Colon (tissue), 2 donors: ENCODE measurements at regions not wholly inside any gene's neighbourhood (a gene's known extent, or its start where the extent isn't known, plus 50 kb on each side); places are given as distances from the start of the nearest gene placed in this dataset.
"Not testable (repeated sequence)": the region's sequence is repeated elsewhere in the genome, so short reads cannot be mapped to it uniquely, and the experiment has no call there.

Source experiments
- FAIRE-seq: peaks from 2 replicates; lab custom pipeline; 2012; peaks lifted over from hg19 to GRCh38; lab: Jason Lieb, UNC
- donor health status: control.
- donor health status: control.

- no peak for FAIRE-seq
Measured at GRCh38 chr2:185658750-185659149, 79.9 kb upstream of the FSIP2 start.

DNA sequence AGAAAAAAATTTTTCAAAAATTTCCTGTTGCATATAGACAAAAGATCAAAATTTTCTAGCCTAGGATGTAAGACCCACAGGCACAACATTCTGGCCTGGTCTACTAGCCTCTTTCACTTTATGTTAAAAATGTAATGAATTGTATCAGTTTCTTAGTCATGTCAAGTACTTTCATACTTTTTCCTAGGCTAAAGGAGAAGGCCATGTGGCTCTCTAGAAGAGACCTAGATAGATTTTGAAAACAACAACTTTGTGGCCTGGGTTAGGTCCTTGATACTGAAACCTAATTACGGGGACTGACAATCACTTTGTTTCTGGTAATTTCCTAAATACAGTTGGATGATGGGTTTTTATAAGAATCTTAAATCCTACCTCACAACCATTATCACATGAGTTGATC lies 74.8 kb upstream of the FSIP2 start:
- no peak for FAIRE-seq

DNA sequence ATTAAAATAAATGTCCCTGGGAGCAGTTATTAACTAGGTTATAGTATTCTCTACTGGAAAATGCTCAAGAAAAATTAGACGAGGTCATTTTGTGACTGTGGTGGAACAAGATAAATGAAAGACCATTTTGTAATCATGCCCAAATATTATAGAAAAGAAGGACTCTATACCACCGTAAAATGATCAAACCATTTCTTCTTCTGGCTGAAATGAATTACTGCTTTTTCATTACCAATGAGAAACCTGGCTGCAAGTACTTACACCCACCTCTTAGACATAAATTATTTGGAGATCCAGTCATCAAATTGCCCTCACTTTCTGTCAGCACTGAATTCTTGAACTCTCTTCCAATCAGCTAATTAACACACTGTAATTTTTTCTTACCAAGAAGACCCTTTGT lies 74.2 kb upstream of the FSIP2 start:
- FAIRE-seq = no peak

- FAIRE-seq = no peak
Measured at GRCh38 chr2:185665251-185665814, 73.3 kb upstream of the FSIP2 start.

- FAIRE-seq = no peak
Measured at GRCh38 chr2:185667452-185667851, 71.2 kb upstream of the FSIP2 start.

DNA sequence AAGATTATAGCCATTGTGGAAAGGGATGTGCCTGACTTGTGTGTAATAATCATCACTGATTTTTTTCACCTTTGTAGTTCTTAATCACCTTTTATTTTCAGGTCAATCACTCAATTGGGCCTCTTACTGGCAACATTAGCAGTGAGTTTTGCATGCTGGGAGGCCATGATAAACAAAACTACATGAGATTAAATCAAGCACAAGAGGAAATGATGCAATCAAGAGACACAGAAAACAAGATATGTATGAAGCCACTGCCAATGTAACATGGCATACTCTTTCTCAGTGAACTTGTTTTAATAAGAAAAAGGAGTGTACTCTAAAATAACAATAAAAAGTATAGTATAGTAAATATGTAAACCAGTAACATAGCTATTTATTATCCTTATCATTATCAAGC lies 69.9 kb upstream of the FSIP2 start:
- no peak for FAIRE-seq

GRCh38 chr2:185674232-185674631 lies 64.4 kb upstream of the FSIP2 start:
- FAIRE-seq = no peak

DNA sequence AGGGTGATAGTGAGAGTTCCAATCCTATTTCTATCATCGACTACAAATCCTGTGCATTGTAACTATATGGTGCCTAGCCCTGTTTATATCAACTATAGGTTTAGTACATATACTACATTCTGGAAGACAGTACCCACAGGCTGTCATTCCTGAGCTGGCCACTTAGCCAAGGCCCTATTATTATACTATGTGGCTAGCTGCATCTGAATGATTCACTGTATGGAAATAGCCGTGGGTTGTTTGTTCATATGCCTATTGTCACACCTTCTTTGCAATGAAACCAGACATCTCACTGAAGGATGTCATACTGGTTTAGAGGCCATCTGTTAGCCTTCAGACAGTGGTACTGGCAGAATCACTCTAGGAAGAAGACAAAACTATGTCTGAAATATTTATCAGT lies 62.3 kb upstream of the FSIP2 start:
- no peak for FAIRE-seq

DNA sequence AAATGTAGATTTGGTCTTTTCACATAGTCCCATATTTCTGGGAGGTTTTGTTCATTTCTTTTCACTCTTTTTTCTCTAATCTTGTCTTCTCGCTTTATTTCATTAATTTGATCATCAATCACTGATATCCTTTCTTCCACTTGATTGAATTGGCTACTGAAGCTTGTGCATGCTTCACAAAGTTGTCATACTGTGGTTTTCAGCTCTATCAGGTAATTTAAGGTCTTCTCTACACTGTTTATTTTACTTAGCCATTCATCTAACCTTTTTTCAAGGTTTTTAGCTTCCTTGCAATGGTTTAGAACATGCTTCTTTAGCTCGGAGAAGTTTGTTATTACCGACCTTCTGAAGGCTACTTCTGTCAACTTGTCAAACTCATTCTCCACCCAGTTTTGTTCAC lies 51.6 kb upstream of the FSIP2 start:
- FAIRE-seq = not testable (repeated sequence)

DNA sequence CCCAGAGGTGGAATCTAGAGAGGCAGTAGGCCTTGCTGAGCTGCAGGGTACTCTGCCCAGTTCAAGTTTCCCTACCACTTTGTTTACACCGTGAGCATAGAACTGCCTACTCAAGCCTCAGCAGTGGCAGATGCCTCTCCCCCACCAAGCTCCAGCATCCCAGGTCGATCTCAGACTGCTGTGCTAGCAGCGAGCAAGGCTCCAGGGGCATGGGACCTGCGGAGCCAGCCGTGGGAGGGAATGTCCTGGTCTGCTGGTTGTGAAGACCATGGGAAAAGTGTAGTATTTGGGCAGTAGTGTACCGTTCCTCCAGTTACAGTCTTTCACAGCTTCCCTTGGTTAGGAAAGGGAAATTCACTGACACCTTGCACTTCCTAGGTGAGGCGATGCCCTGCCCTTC lies 50.6 kb upstream of the FSIP2 start:
- FAIRE-seq = no peak
